Stomach (tissue), 4 donors: ENCODE measurements at regions not wholly inside any gene's neighbourhood (a gene's known extent, or its start where the extent isn't known, plus 50 kb on each side); places are given as distances from the start of the nearest gene placed in this dataset.

ENCODE experiments used
- CTCF ChIP-seq, 7 experiments: fragments of 450-650 bp in 4 of 7; fragments of 200-600 bp in 3 of 7; sonication (generic) in 3 of 7; IDR thresholded peaks; one replicate each; pipeline ENCODE4 v1.5.1; 2016 to 2019; ENCODE audit warnings: antibody characterized with exemption in 7 of 7, control low read depth in 2 of 7, mild to moderate bottlenecking in 1 of 7
- EP300 ChIP-seq: sonication (generic); formaldehyde crosslinking; IDR thresholded peaks from one replicate; pipeline ENCODE4 v1.6.1; 2017; ENCODE audit warnings: antibody characterized with exemption
- POLR2A ChIP-seq, 4 donors: fragments of 450-650 bp; IDR thresholded peaks; one replicate each; pipeline ENCODE4 v1.6.1; 2016; ENCODE audit warnings: antibody characterized with exemption in 4 of 4, control low read depth in 2 of 4, mild to moderate bottlenecking in 1 of 4, moderate library complexity in 1 of 4
- POLR2AphosphoS5 ChIP-seq, 3 donors: sonication (generic); formaldehyde crosslinking; IDR thresholded peaks; one replicate each; pipeline ENCODE4 v1.6.1; 2016; ENCODE audit warnings: antibody characterized with exemption in 3 of 3

GRCh38 chr15:79524531-79524930 lies 92.4 kb downstream of the MINAR1 start:
- no peak for TF ChIP-seq POLR2AphosphoS5 (IDR thresholded peaks at IDR 0.05)
- no peak for TF ChIP-seq EP300
- TF ChIP-seq CTCF (IDR thresholded peaks at IDR 0.05) = no peak
- no peak for TF ChIP-seq POLR2A (IDR thresholded peaks at IDR 0.05)
